ENCODE measurements at regions not wholly inside any gene's neighbourhood (a gene's known extent, or its start where the extent isn't known, plus 50 kb on each side); places are given as distances from the start of the nearest gene placed in this dataset.
"Not testable (repeated sequence)": the region's sequence is repeated elsewhere in the genome, so short reads cannot be mapped to it uniquely, and the experiment has no call there.

DNA sequence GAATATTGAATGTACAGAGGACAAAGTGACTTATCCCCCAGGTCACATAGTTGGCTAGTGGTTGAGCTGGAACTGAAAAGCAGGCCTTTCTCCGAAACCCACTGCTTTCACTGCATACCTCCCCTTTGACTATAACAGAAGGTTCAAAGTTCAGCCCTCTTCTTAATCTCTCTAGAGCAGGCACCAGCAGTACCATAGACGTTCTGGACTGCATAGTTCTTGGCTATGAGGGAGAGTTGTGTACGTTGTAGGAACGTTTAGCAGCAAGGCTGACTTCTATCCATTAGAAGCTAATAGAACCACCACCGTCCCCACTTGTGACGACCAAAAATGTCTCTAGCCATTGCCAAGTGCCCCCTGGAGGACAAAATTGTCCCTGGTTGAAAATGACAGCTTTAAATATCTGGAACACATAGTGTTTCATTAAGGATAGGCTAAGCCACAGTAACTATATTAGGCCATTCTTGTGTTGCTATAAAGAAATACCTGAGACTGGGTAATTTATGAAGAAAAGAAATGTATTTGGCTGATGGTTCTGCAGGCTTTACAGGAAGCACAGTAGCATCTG lies 123.8 kb upstream of the MTHFD1L start:
- ATAC-seq: no peak
- H3K9me3 Mint-ChIP-seq: no peaks in the 10 kb centered on the region
- no peak for DNase-seq (ENCODE audit: low spot score in 2 of 2)
- H3K27ac Mint-ChIP-seq: no peak overlapping the region
- H3K36me3 Mint-ChIP-seq: no peaks in the 10 kb centered on the region

GRCh38 chr6:150744522-150745260 lies 120.8 kb upstream of the MTHFD1L start:
- ATAC-seq: no peak
- no peak for DNase-seq (ENCODE audit: low spot score in 2 of 2)
- H3K27ac Mint-ChIP-seq: no peak overlapping the region
- no peaks in the 10 kb centered on the region for H3K36me3 Mint-ChIP-seq
- no peaks in the 10 kb centered on the region for H3K9me3 Mint-ChIP-seq

DNA sequence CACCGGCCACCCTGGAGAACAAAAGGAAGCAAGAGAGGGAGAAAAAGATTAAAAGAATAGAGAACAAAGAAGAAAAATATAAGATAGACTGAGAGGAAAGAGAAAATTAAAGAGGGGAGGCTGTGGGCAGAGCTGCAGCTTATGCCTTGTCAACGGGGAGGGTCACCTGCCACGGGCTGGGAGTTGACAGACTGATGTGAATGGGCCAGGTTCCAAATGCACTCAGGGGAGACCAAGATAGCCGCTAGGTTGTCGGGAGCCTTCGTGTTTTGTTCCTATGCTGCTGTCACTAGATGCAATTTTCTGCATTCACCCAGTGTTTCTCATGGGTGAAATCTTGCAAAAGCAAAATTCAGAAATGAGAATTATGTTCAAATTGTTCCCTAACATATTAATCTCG lies 119.6 kb upstream of the MTHFD1L start:
- no peak for ATAC-seq
- no peak for DNase-seq (ENCODE audit: low spot score in 2 of 2)
- no peaks in the 10 kb centered on the region for H3K9me3 Mint-ChIP-seq
- H3K27ac Mint-ChIP-seq: peak overlapping the region in 1 of 2 donors; percentile 38
- no peaks in the 10 kb centered on the region for H3K36me3 Mint-ChIP-seq

DNA sequence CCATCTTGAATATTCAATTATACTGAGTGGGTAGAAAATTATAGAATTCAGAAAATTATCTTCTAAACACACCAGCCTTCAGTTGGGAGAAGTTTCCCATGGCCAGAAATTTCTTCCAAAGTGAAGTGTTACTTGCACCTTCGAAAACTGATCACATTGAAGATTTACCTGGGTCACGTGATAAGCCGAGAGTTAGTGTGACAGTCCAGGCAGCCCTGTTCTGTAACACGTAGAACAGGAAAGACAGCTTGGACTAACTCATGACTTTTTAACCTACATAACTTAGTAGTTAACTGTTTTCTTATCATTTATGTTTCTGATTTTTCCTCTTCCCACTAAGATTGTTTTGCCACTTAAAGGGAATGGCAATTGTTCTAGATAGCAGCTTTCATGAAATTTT lies 118.3 kb upstream of the MTHFD1L start:
- ATAC-seq: no peak
- Mint-ChIP-seq H3K9me3 (no peaks in the 10 kb centered on the region), H3K27ac (no peak overlapping the region), H3K36me3 (no peaks in the 10 kb centered on the region)
- no peak for DNase-seq (ENCODE audit: low spot score in 2 of 2)

DNA sequence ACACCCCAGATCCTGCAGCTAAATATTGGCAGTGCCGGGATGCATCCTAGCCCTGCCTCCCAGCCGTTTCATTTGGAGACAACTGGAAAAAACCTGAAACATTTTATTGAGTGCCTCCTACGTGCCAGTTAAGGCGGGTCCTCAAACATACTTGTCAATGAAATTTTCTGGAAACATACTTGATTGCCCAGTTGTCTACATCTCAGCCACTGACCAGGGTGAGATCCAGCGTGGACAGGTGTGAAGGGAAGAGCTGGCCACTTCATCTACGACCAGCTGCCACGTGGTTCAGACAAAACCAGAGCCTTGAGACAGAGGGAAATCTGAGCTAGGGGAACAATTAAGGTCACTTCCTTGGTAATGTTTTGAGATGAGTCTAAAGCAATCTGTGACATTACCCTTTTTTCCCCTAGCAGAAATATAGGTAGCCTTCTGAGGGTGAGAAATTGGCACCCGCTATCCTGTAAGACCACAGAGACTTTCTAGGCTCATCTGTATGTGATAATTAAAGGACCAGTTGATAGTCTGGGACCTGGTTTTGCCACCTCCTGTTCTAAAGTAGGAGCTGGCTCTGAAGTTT lies 116.3 kb upstream of the MTHFD1L start:
- ATAC-seq (no peak), DNase-seq (ENCODE audit: low spot score in 2 of 2) (no peak)
- Mint-ChIP-seq H3K9me3 (no peaks in the 10 kb centered on the region), H3K27ac (no peak overlapping the region), H3K36me3 (no peaks in the 10 kb centered on the region)

DNA sequence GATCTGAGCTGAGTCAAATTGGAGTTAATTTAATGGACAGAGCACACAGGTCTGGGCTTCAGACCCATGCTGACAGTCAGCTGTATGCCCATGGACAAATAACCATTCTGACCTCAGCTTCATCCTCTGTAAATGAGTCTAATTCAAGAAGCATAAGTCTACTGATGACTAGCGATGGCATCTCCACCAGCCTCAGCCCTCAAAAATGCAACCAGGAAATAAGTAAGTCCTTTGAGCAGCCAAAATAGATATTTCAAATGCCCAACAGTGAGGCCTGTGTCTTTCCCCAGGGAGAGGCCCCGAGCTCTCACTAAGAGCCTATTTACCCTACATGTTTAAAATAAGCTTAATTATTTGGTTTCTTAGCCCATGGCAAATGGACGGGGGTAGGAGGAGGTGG lies 114.2 kb upstream of the MTHFD1L start:
- Mint-ChIP-seq H3K36me3 (no peaks in the 10 kb centered on the region), H3K9me3 (no peaks in the 10 kb centered on the region), H3K27ac (no peak overlapping the region)
- ATAC-seq (no peak), DNase-seq (ENCODE audit: low spot score in 2 of 2) (no peak)

GRCh38 chr6:150752409-150752808 lies 113.1 kb upstream of the MTHFD1L start:
- H3K9me3 Mint-ChIP-seq: no peaks in the 10 kb centered on the region
- no peak for ATAC-seq
- H3K36me3 Mint-ChIP-seq: no peaks in the 10 kb centered on the region
- DNase-seq (ENCODE audit: low spot score in 2 of 2): no peak
- no peak overlapping the region for H3K27ac Mint-ChIP-seq

- ATAC-seq (no peak), DNase-seq (ENCODE audit: low spot score in 2 of 2) (no peak)
- no peaks in the 10 kb centered on the region for H3K9me3 Mint-ChIP-seq
- no peak overlapping the region for H3K27ac Mint-ChIP-seq
- no peaks in the 10 kb centered on the region for H3K36me3 Mint-ChIP-seq
These were observed 112.0 kb upstream of the MTHFD1L start for GRCh38 chr6:150753371-150754064.

- no peaks in the 10 kb centered on the region for H3K36me3 Mint-ChIP-seq
These were observed 110.5 kb upstream of the MTHFD1L start for GRCh38 chr6:150755042-150755441.

DNA sequence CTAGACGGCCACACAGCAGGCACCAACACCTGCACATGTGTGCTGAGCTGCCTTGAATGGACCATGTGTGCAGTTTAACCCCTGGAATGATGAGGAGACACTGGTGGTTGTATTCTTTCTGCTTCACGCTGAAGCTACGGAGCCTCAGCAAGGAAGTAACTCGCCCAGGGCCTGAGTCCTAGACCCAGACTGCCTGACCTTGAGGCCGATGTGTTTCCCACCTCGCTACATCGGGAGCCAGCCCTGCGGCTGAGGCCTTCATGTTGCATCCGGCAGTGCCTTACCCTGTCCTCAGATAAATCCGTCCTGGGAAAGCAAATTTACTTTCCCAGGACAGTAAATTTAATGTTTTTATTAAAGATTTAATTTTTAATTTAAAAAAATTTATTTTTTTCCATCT lies 110.0 kb upstream of the MTHFD1L start:
- Mint-ChIP-seq H3K36me3 (no peaks in the 10 kb centered on the region), H3K9me3 (no peaks in the 10 kb centered on the region), H3K27ac (no peak overlapping the region)
- no peak for ATAC-seq
- no peak for DNase-seq (ENCODE audit: low spot score in 2 of 2)

More at GRCh38 chr6:150755042-150755441, 110.5 kb upstream of the MTHFD1L start:
- DNase-seq (ENCODE audit: low spot score in 2 of 2): no peak
- Mint-ChIP-seq H3K9me3 (no peaks in the 10 kb centered on the region), H3K27ac (no peak overlapping the region)
- no peak for ATAC-seq

DNA sequence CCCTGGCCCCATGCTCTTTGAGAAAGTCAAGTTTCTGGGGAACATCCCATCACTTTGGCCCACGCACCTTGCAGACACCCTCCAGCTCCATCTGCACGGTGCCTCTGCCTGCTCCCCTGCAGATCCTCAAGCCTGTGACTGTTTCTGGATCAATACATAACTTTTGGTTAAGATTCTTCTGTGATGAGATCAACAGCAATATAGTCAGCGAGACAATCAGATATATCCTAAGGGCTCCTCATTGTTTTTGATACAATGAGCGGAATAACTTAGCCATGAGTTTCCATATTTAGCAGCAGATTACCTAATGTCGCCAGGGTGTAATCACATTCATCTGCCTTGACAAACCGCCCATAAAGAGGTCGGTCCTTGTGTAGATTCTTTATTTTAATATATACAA lies 109.3 kb upstream of the MTHFD1L start:
- no peak for ATAC-seq
- no peak for DNase-seq (ENCODE audit: low spot score in 2 of 2)
- H3K36me3 Mint-ChIP-seq: no peaks in the 10 kb centered on the region
- H3K9me3 Mint-ChIP-seq: no peaks in the 10 kb centered on the region
- H3K27ac Mint-ChIP-seq: no peak overlapping the region

- not testable (repeated sequence) for DNase-seq (ENCODE audit: low spot score in 2 of 2); ATAC-seq; H3K9me3 Mint-ChIP-seq; H3K27ac Mint-ChIP-seq; H3K36me3 Mint-ChIP-seq
These were observed 107.7 kb upstream of the MTHFD1L start for GRCh38 chr6:150757807-150758206.

DNA sequence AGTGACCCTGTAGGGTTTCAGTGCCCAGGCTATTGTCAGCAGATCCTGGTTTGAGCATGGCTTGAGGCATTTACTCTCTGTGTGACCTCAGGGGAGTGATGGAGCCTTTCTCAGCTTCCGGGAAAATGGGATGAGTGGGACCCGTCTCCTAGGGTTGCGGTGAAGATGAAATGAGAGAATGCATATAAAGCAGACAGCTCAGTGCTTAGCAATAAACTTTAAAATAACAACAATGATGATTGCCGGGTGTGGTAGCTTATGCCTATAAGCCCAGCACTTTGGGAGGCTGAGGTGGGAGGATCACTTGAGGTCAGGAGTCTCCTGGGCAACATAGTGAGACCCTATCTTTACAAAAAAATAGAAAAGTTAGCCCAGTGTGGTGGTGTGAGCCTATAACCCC lies 106.0 kb upstream of the MTHFD1L start:
- Mint-ChIP-seq H3K9me3 (no peaks in the 10 kb centered on the region), H3K36me3 (no peaks in the 10 kb centered on the region), H3K27ac (no peak overlapping the region)
- DNase-seq (ENCODE audit: low spot score in 2 of 2): no peak
- no peak for ATAC-seq

DNA sequence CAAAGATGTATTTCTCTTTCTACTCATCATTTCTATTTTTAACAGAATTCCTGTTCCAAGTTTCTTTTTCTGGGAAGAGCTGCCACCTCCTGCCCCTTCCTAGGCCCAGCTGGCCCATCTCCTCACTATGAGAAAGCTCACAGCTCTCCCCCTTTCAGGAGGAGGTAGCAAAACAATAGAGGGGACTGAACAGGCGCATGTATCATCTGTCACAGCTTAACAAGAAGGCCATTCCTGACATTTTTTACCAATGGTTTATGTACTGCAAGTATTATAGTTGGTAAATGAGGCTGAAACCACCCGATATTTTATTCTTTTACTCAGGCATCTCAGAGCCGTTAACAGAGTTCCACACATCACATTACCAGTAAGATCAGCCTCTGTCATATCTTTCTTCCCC lies 103.7 kb upstream of the MTHFD1L start:
- Mint-ChIP-seq H3K36me3 (no peaks in the 10 kb centered on the region), H3K27ac (peak overlapping the region in 1 of 2 donors; percentile 67), H3K9me3 (no peaks in the 10 kb centered on the region)
- DNase-seq (ENCODE audit: low spot score in 2 of 2) (no peak), ATAC-seq (no peak)

- Mint-ChIP-seq H3K27ac (no peak overlapping the region), H3K36me3 (no peaks in the 10 kb centered on the region), H3K9me3 (no peaks in the 10 kb centered on the region)
- DNase-seq (ENCODE audit: low spot score in 2 of 2): no peak
- no peak for ATAC-seq
These were observed 101.0 kb upstream of the MTHFD1L start for GRCh38 chr6:150764334-150765066.

GRCh38 chr6:150765067-150765764 lies 100.3 kb upstream of the MTHFD1L start:
- Mint-ChIP-seq H3K27ac (no peak overlapping the region), H3K36me3 (no peaks in the 10 kb centered on the region), H3K9me3 (no peaks in the 10 kb centered on the region)
- DNase-seq (ENCODE audit: low spot score in 2 of 2) (no peak), ATAC-seq (no peak)

Data from activated naive CD4-positive, alpha-beta T cell treated with anti-CD3 and anti-CD28 coated beads, Interleukin-2, amount 50 U/mL, for 72 hours (primary cell).